Astrocyte (in vitro differentiated cells and primary cell): ENCODE measurements at regions not wholly inside any gene's neighbourhood (a gene's known extent, or its start where the extent isn't known, plus 50 kb on each side); places are given as distances from the start of the nearest gene placed in this dataset.

ENCODE experiments used
- DNase-seq: peaks from one replicate; pipeline ENCODE4 v3.0.0-alpha.2; 2010; ENCODE audit warnings: low read depth
- FAIRE-seq: peaks from 2 replicates; lab custom pipeline; 2011; peaks lifted over from hg19 to GRCh38; lab: Jason Lieb, UNC
- H2AFZ ChIP-seq: 2 replicates; pipeline ENCODE4 v1.6.0; 2012; ENCODE audit warnings: low read depth, low read length, inconsistent platforms
- H3K27ac ChIP-seq: 2 replicates; pipeline ENCODE4 v1.5.1; 2011; ENCODE audit warnings: low read depth, low read length, inconsistent platforms
- H3K27me3 ChIP-seq: 2 replicates; pipeline ENCODE4 v1.6.0; 2011; ENCODE audit warnings: low read length, inconsistent platforms; ENCODE audit not compliant: insufficient read depth
- H3K36me3 ChIP-seq: 2 replicates; pipeline ENCODE4 v1.5.1; 2011; ENCODE audit warnings: low read length, inconsistent platforms; ENCODE audit not compliant: insufficient read depth
- H3K4me1 ChIP-seq: 2 replicates; pipeline ENCODE4 v1.5.1; 2011; ENCODE audit warnings: low read length, inconsistent platforms; ENCODE audit not compliant: insufficient read depth
- H3K4me2 ChIP-seq: 2 replicates; pipeline ENCODE4 v1.6.0; 2012; ENCODE audit warnings: low read length, inconsistent platforms
- H3K4me3 ChIP-seq: 2 replicates; pipeline ENCODE4 v1.5.1; 2011; ENCODE audit warnings: low read depth, mild to moderate bottlenecking, low read length, inconsistent platforms; ENCODE audit not compliant: insufficient read depth
- H3K79me2 ChIP-seq: 2 replicates; pipeline ENCODE4 v1.6.0; 2012; ENCODE audit warnings: mild to moderate bottlenecking, low read length, inconsistent platforms; ENCODE audit not compliant: insufficient read depth
- H3K9ac ChIP-seq: 2 replicates; pipeline ENCODE4 v1.6.0; 2012; ENCODE audit warnings: mild to moderate bottlenecking, low read length, inconsistent platforms
- H3K9me3 ChIP-seq: 2 replicates; pipeline ENCODE4 v1.5.1; 2012; ENCODE audit warnings: low read depth, mild to moderate bottlenecking, low read length, inconsistent platforms; ENCODE audit not compliant: insufficient read depth
- H4K20me1 ChIP-seq: 2 replicates; pipeline ENCODE4 v1.6.0; 2012; ENCODE audit warnings: low read length, inconsistent platforms; ENCODE audit not compliant: insufficient read depth
- H3K27ac Mint-ChIP-seq: one replicate; pipeline ENCODE4 v1.8.0; 2021; ENCODE audit warnings: mild to moderate bottlenecking, mixed read lengths; ENCODE audit not compliant: unreplicated experiment
- H3K27me3 Mint-ChIP-seq: one replicate; pipeline ENCODE4 v1.8.0; 2021; ENCODE audit warnings: low read depth, mixed read lengths; ENCODE audit not compliant: unreplicated experiment
- H3K36me3 Mint-ChIP-seq: one replicate; pipeline ENCODE4 v1.8.0; 2021; ENCODE audit warnings: low read depth, mixed read lengths; ENCODE audit not compliant: unreplicated experiment
- H3K4me1 Mint-ChIP-seq: one replicate; pipeline ENCODE4 v1.8.0; 2021; ENCODE audit warnings: low read depth, mixed read lengths; ENCODE audit not compliant: unreplicated experiment
- H3K4me3 Mint-ChIP-seq: one replicate; pipeline ENCODE4 v1.8.0; 2021; ENCODE audit warnings: mild to moderate bottlenecking, moderate library complexity, mixed read lengths; ENCODE audit not compliant: unreplicated experiment
- H3K9me3 Mint-ChIP-seq: one replicate; pipeline ENCODE4 v1.8.0; 2021; ENCODE audit warnings: mild to moderate bottlenecking, mixed read lengths; ENCODE audit not compliant: unreplicated experiment
- EZH2 ChIP-seq: IDR thresholded peaks from 2 replicates; pipeline ENCODE4 v1.6.1; 2012; ENCODE audit warnings: mild to moderate bottlenecking, low read length, inconsistent platforms; ENCODE audit not compliant: insufficient read depth
- TF ChIP-seq, protein P1 (sequence below): IDR thresholded peaks from 2 replicates; pipeline ENCODE4 v1.5.1; 2011; ENCODE audit warnings: low read depth, mild to moderate bottlenecking, inconsistent platforms, low read length, moderate library complexity; ENCODE audit not compliant: insufficient read depth

GRCh38 chr2:7846607-7847006, 835.2 kb upstream of the ID2 start:
- Mint-ChIP-seq H3K4me1 (peaks cover 22% of the 10 kb centered on the region), H3K36me3 (no peaks in the 10 kb centered on the region), H3K27me3 (no peaks in the 10 kb centered on the region), H3K27ac (no peak overlapping the region), H3K4me3 (no peak overlapping the region), H3K9me3 (no peaks in the 10 kb centered on the region)
- no peak for FAIRE-seq
- Histone ChIP-seq H3K4me3 (no peak overlapping the region), H3K4me1 (peaks cover 29% of the 10 kb centered on the region), H3K9me3 (no peaks in the 10 kb centered on the region), H3K36me3 (no peaks in the 10 kb centered on the region), H3K79me2 (no peaks in the 10 kb centered on the region), H4K20me1 (no peaks in the 10 kb centered on the region), H3K4me2 (no peak overlapping the region), H3K27me3 (no peaks in the 10 kb centered on the region), H3K27ac (no peak overlapping the region), H2AFZ (no peak overlapping the region), H3K9ac (no peak overlapping the region)
- TF ChIP-seq, protein P1, sequence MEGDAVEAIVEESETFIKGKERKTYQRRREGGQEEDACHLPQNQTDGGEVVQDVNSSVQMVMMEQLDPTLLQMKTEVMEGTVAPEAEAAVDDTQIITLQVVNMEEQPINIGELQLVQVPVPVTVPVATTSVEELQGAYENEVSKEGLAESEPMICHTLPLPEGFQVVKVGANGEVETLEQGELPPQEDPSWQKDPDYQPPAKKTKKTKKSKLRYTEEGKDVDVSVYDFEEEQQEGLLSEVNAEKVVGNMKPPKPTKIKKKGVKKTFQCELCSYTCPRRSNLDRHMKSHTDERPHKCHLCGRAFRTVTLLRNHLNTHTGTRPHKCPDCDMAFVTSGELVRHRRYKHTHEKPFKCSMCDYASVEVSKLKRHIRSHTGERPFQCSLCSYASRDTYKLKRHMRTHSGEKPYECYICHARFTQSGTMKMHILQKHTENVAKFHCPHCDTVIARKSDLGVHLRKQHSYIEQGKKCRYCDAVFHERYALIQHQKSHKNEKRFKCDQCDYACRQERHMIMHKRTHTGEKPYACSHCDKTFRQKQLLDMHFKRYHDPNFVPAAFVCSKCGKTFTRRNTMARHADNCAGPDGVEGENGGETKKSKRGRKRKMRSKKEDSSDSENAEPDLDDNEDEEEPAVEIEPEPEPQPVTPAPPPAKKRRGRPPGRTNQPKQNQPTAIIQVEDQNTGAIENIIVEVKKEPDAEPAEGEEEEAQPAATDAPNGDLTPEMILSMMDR = no peak
- no peak for TF ChIP-seq EZH2
- no peak for DNase-seq

DNA sequence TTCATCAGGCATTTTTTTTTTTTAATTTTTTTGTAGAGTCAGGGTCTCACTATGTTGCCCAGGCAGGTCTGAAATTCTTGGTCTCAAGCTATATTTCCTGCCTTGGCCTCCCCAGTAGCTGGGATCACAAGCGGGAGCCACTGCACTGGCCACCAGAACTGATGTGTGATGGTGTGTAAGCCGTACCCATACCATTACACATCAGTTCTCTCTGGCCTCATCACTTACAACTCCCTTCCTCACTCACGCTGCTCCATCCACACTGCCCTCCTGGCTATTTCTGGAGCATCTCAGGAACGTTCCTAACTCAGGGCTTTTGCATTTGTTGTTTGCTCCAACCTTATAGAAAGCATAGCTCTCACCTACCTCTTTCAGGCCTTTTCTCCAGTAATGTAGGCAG, 834.5 kb upstream of the ID2 start:
- TF ChIP-seq, protein P1 = no peak
- TF ChIP-seq EZH2 = no peak
- H2AFZ ChIP-seq = peak overlapping the region; percentile 14
- peak overlapping the region; percentile 74 for H3K4me2 ChIP-seq
- no peaks in the 10 kb centered on the region for H4K20me1 ChIP-seq
- Mint-ChIP-seq H3K36me3 (no peaks in the 10 kb centered on the region), H3K4me1 (peaks cover 22% of the 10 kb centered on the region), H3K9me3 (no peaks in the 10 kb centered on the region), H3K4me3 (no peak overlapping the region), H3K27ac (peak overlapping the region; percentile 44), H3K27me3 (no peaks in the 10 kb centered on the region)
- FAIRE-seq (no peak), DNase-seq (no peak)
- H3K27ac ChIP-seq = peak overlapping the region; percentile 63
- no peak overlapping the region for H3K4me3 ChIP-seq
- H3K4me1 ChIP-seq = peaks cover 29% of the 10 kb centered on the region
- peak overlapping the region; percentile 48 for H3K9ac ChIP-seq
- H3K27me3 ChIP-seq = no peaks in the 10 kb centered on the region
- no peaks in the 10 kb centered on the region for H3K79me2 ChIP-seq
- no peaks in the 10 kb centered on the region for H3K36me3 ChIP-seq
- no peaks in the 10 kb centered on the region for H3K9me3 ChIP-seq

DNA sequence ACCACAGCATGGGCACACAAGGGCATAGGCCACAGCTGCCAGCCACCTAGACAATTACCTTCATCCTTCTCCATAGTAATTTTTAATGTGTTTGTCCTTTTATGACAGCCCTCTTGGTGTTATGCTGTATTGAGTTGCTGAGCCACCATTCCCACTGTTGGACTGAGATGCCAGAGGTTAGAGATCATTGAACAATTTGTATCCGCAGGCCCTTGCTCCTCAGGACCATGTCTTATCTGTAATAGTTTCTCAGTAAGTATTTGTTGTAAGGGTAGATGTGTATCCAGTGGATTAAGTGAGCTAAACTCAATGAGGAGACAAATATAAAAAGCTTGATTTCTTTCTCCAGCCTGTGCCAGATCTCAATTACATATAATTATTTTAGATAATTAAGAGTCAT, 832.8 kb upstream of the ID2 start:
- FAIRE-seq (no peak), DNase-seq (no peak)
- Histone ChIP-seq H3K9me3 (no peaks in the 10 kb centered on the region), H4K20me1 (no peaks in the 10 kb centered on the region), H3K27me3 (no peaks in the 10 kb centered on the region), H3K4me1 (peaks cover 29% of the 10 kb centered on the region), H3K4me3 (no peak overlapping the region), H2AFZ (no peak overlapping the region), H3K36me3 (no peaks in the 10 kb centered on the region), H3K4me2 (no peak overlapping the region), H3K79me2 (no peaks in the 10 kb centered on the region), H3K27ac (peak overlapping the region; percentile 63), H3K9ac (peak overlapping the region; percentile 48)
- H3K9me3 Mint-ChIP-seq = no peaks in the 10 kb centered on the region
- no peaks in the 10 kb centered on the region for H3K27me3 Mint-ChIP-seq
- peaks cover 22% of the 10 kb centered on the region for H3K4me1 Mint-ChIP-seq
- no peaks in the 10 kb centered on the region for H3K36me3 Mint-ChIP-seq
- no peak overlapping the region for H3K4me3 Mint-ChIP-seq
- no peak overlapping the region for H3K27ac Mint-ChIP-seq
- TF ChIP-seq EZH2 = no peak
- TF ChIP-seq, protein P1 = no peak
